ENCODE measurements at regions not wholly inside any gene's neighbourhood (a gene's known extent, or its start where the extent isn't known, plus 50 kb on each side); places are given as distances from the start of the nearest gene placed in this dataset.
"Not testable (repeated sequence)": the region's sequence is repeated elsewhere in the genome, so short reads cannot be mapped to it uniquely, and the experiment has no call there.

DNA sequence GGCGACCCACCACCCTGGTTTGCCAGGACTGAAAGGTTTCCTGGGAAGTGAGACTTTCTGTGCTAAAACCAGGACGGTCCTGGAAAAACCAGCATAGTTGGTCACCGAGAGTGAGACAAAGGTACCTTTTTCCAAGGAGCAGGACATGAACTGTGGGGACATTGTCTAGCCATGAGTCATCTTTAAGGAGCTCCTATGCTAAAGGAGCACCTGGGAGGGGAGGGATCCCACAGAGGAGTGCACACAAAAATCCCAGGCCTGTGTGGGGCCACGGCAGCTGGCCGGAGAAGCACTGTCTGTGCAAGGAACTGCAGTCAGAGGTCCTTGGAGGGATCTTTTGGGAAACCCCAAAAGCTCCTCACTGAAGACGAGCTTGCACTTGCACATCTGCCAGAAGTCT, 109.1 kb upstream of the PLEKHG1 start:
- no peak for DNase-seq (ENCODE audit: low read depth)
- TF ChIP-seq, protein P1, sequence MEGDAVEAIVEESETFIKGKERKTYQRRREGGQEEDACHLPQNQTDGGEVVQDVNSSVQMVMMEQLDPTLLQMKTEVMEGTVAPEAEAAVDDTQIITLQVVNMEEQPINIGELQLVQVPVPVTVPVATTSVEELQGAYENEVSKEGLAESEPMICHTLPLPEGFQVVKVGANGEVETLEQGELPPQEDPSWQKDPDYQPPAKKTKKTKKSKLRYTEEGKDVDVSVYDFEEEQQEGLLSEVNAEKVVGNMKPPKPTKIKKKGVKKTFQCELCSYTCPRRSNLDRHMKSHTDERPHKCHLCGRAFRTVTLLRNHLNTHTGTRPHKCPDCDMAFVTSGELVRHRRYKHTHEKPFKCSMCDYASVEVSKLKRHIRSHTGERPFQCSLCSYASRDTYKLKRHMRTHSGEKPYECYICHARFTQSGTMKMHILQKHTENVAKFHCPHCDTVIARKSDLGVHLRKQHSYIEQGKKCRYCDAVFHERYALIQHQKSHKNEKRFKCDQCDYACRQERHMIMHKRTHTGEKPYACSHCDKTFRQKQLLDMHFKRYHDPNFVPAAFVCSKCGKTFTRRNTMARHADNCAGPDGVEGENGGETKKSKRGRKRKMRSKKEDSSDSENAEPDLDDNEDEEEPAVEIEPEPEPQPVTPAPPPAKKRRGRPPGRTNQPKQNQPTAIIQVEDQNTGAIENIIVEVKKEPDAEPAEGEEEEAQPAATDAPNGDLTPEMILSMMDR (IDR thresholded peaks at IDR 0.05; ENCODE audit: control insufficient read depth, extremely low read depth, insufficient read depth), result no peak
- H3K4me3 ChIP-seq (ENCODE audit: low read depth, low read length), result no peak overlapping the region

DNA sequence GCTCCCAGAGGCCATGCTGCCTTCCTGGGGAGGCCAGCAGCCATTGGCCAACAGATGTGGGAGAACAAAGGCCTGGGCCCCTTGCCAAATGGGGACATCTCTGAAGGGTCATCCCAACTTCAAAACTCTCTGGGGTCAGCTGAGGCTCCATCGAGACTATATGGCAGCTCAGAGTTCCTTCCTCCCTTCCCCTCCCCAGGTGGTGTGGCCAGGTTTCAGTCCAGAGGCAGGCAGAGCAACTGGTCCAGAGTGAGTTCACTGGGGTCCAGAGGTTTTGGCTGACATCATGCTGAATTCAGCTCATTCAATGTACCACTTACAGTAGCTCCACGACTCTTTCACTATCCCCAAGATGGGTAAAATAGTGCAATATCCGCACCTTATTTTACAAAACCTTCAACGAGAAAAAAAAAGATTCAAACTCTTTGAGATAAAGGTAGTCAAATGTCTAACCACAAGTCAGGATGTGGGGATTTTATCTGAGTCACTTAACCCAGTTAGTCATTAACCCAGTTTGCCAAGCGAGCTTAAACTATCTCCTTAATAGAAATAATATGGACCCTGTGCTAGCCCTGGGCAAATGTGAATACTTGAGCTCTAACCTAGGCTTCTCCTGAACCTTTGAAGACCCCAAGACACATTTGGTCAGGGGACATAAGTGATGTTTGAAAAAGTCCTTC, 108.4 kb upstream of the PLEKHG1 start:
- TF ChIP-seq, protein P1 (IDR thresholded peaks at IDR 0.05; ENCODE audit: control insufficient read depth, extremely low read depth, insufficient read depth), result no peak
- no peak for DNase-seq (ENCODE audit: low read depth)
- no peak overlapping the region for H3K4me3 ChIP-seq (ENCODE audit: low read depth, low read length)

- TF ChIP-seq, protein P1 (IDR thresholded peaks at IDR 0.05; ENCODE audit: control insufficient read depth, extremely low read depth, insufficient read depth), result no peak
- no peak for DNase-seq (ENCODE audit: low read depth)
- H3K4me3 ChIP-seq (ENCODE audit: low read depth, low read length), result no peak overlapping the region
Measured at GRCh38 chr6:150491811-150492172, 107.9 kb upstream of the PLEKHG1 start.

- H3K4me3 ChIP-seq (ENCODE audit: low read depth, low read length), result no peak overlapping the region
- DNase-seq (ENCODE audit: low read depth), result no peak
- TF ChIP-seq, protein P1 (IDR thresholded peaks at IDR 0.05; ENCODE audit: control insufficient read depth, extremely low read depth, insufficient read depth), result no peak
Measured at GRCh38 chr6:150492507-150492906, 107.2 kb upstream of the PLEKHG1 start.

DNA sequence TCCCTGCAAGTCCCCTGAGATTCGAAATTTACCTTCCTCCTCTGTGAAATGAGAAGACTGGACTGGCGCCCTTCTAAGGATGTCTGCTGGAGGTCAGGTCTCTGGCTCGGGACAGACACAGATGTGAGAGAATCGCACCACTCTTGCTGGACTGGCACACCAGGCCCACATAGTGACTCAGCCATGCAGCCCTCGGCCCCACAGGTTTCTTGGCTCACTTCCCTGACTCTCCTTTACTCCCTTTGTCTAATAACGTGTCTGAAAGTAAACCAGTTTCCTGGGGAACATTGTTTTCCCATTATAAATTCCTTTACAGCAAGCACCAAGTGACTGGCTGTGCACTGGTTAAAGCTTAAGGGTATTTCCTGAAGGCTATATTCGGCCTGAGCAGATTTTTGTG, 106.7 kb upstream of the PLEKHG1 start:
- H3K4me3 ChIP-seq (ENCODE audit: low read depth, low read length), result no peak overlapping the region
- TF ChIP-seq, protein P1 (IDR thresholded peaks at IDR 0.05; ENCODE audit: control insufficient read depth, extremely low read depth, insufficient read depth), result no peak
- no peak for DNase-seq (ENCODE audit: low read depth)

- H3K4me3 ChIP-seq (ENCODE audit: low read depth, low read length); DNase-seq (ENCODE audit: low read depth): not testable (repeated sequence)
Measured at GRCh38 chr6:150493552-150493951, 106.1 kb upstream of the PLEKHG1 start.

DNA sequence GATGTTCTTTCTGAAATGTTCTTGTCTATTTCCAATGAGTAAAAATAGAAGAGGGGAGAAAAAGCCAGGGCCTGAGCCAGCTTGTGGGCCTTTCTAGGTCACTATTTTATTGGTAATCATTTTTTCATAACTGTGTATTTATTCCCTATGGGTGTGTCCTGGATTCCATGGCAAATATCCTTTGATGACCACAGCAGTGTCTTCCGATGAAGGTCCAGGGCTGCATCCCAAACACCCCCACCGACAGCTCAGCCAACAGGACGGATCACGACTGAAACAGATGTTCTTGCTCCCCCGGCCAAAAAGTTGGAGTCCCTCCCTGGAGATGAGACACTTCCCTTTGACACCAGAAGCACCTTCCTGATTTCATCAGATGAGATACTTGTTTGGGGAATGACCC, 105.4 kb upstream of the PLEKHG1 start:
- TF ChIP-seq, protein P1 (IDR thresholded peaks at IDR 0.05; ENCODE audit: control insufficient read depth, extremely low read depth, insufficient read depth), result no peak
- DNase-seq (ENCODE audit: low read depth), result no peak
- H3K4me3 ChIP-seq (ENCODE audit: low read depth, low read length), result no peak overlapping the region

Data from LNCaP clone FGC (cell line).